Activated CD8-positive, alpha-beta T cell treated with anti-CD3 and anti-CD28 coated beads for 36 hours (primary cell): ENCODE measurements at regions not wholly inside any gene's neighbourhood (a gene's known extent, or its start where the extent isn't known, plus 50 kb on each side); places are given as distances from the start of the nearest gene placed in this dataset.

Experiments
- ATAC-seq: fragments of 200-7000 bp; cut with Tn5 transposase; one replicate; pipeline ENCODE4 v1.10.0; 2021; ENCODE audit warnings: mild to moderate bottlenecking, moderate library complexity
- CTCF ChIA-PET: fragments of 350-600 bp; sonication (Branson Sonifier 250); formaldehyde crosslinking; loops from one replicate; lab custom pipeline; 2021; ENCODE audit warnings: antibody characterized with exemption; lab: Charles Lee
- POLR2A ChIA-PET: fragments of 350-600 bp; sonication (Branson Sonifier 250); formaldehyde crosslinking; loops from one replicate; lab custom pipeline; 2021; ENCODE audit warnings: antibody characterized with exemption; lab: Charles Lee
- DNase-seq: peaks from one replicate; pipeline ENCODE4 v3.0.0-alpha.2; 2020
- H3K27ac Mint-ChIP-seq: one replicate; pipeline ENCODE4 v1.8.0; 2021; ENCODE audit warnings: mild to moderate bottlenecking, mixed read lengths
- H3K27me3 Mint-ChIP-seq: one replicate; pipeline ENCODE4 v1.8.0; 2021; ENCODE audit warnings: mixed read lengths
- H3K36me3 Mint-ChIP-seq: one replicate; pipeline ENCODE4 v1.8.0; 2021; ENCODE audit warnings: low read depth, mixed read lengths
- H3K4me1 Mint-ChIP-seq: one replicate; pipeline ENCODE4 v1.8.0; 2021; ENCODE audit warnings: low read depth, mixed read lengths
- H3K4me3 Mint-ChIP-seq: one replicate; pipeline ENCODE4 v1.8.0; 2021; ENCODE audit warnings: mild to moderate bottlenecking, moderate library complexity, mixed read lengths
- H3K9me3 Mint-ChIP-seq: one replicate; pipeline ENCODE4 v1.8.0; 2021; ENCODE audit warnings: mixed read lengths
- intact Hi-C: fragments of 100-400 bp; cut with micrococcal nuclease; formaldehyde crosslinking; loops from one replicate; pipeline ENCODE4 v1.10.0; 2022
- TF ChIP-seq, protein P1 (sequence below): fragments of 200-600 bp; IDR thresholded peaks from one replicate; pipeline ENCODE4 v1.8.0; 2022; ENCODE audit warnings: antibody characterized with exemption, mild to moderate bottlenecking

GRCh38 chr17:54099221-54099620, 276.5 kb downstream of the KIF2B start:
- Mint-ChIP-seq H3K4me1 (no peaks in the 10 kb centered on the region), H3K9me3 (peaks cover 10% of the 10 kb centered on the region), H3K27me3 (no peaks in the 10 kb centered on the region), H3K27ac (no peak overlapping the region), H3K36me3 (no peaks in the 10 kb centered on the region), H3K4me3 (no peak overlapping the region)
- DNase-seq (no peak), ATAC-seq (no peak)
- TF ChIP-seq, protein P1, sequence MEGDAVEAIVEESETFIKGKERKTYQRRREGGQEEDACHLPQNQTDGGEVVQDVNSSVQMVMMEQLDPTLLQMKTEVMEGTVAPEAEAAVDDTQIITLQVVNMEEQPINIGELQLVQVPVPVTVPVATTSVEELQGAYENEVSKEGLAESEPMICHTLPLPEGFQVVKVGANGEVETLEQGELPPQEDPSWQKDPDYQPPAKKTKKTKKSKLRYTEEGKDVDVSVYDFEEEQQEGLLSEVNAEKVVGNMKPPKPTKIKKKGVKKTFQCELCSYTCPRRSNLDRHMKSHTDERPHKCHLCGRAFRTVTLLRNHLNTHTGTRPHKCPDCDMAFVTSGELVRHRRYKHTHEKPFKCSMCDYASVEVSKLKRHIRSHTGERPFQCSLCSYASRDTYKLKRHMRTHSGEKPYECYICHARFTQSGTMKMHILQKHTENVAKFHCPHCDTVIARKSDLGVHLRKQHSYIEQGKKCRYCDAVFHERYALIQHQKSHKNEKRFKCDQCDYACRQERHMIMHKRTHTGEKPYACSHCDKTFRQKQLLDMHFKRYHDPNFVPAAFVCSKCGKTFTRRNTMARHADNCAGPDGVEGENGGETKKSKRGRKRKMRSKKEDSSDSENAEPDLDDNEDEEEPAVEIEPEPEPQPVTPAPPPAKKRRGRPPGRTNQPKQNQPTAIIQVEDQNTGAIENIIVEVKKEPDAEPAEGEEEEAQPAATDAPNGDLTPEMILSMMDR: no peak
- ChIA-PET CTCF (no interaction called here), POLR2A (no interaction called here)
- intact Hi-C loops: no loop called here

GRCh38 chr17:54102246-54102645, 279.5 kb downstream of the KIF2B start:
- ChIA-PET POLR2A (no interaction called here), CTCF (no interaction called here)
- H3K27me3 Mint-ChIP-seq: no peaks in the 10 kb centered on the region
- DNase-seq: no peak
- H3K9me3 Mint-ChIP-seq: peaks cover 25% of the 10 kb centered on the region
- intact Hi-C loops: no loop called here
- no peak overlapping the region for H3K27ac Mint-ChIP-seq
- no peaks in the 10 kb centered on the region for H3K36me3 Mint-ChIP-seq
- no peaks in the 10 kb centered on the region for H3K4me1 Mint-ChIP-seq
- ATAC-seq: no peak
- TF ChIP-seq, protein P1: no peak
- H3K4me3 Mint-ChIP-seq: no peak overlapping the region

DNA sequence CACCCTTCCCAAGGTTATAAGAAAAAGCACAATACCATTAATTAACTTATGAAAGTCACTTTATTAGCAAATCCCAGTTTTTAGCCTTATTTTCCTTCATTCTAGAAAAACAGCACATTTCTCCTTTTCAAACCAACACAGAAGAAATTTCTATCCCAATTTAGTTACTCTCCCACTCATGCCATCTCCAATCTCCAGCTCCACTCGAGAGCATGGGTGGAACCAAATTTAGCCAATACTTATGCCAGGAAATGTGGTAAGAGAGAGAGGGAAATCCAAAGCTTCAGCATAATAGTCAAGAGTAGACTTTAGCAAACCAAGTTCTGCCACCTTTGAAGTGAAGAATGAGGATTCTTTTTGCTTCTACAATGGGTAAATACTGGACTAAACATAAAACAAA, 288.8 kb downstream of the KIF2B start:
- POLR2A ChIA-PET: no interaction called here

DNA sequence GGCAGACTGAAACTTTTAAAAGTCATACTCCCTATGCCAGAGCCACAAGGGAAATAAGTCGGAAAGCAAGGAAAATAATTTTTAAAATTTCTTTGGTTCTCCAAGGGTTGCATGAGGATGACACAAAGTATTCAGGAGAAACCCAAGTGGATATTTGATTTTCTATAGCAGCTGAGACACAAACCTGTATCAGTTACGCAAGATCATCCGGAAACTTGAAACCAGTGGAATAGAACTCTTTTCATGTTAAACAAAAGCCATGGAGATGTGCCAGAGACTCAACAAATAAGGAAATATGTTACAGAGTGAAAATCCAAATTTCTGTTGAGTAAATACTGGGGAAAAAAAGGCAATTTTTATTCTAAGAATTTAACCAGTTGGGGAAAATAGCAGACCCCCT, 294.7 kb downstream of the KIF2B start:
- no peak overlapping the region for H3K4me3 Mint-ChIP-seq
- H3K36me3 Mint-ChIP-seq: no peaks in the 10 kb centered on the region
- intact Hi-C loops: no loop called here
- ChIA-PET CTCF (no interaction called here), POLR2A (no interaction called here)
- H3K4me1 Mint-ChIP-seq: no peaks in the 10 kb centered on the region
- H3K27me3 Mint-ChIP-seq: no peaks in the 10 kb centered on the region
- H3K27ac Mint-ChIP-seq: no peak overlapping the region
- ATAC-seq (no peak), DNase-seq (no peak)
- TF ChIP-seq, protein P1: no peak
- H3K9me3 Mint-ChIP-seq: peaks cover 13% of the 10 kb centered on the region

More for the DNA sequence above, 288.8 kb downstream of the KIF2B start:
- CTCF ChIA-PET: no interaction called here
- ATAC-seq (no peak), DNase-seq (no peak)
- H3K27ac Mint-ChIP-seq: no peak overlapping the region
- TF ChIP-seq, protein P1: no peak
- no peak overlapping the region for H3K4me3 Mint-ChIP-seq
- no peaks in the 10 kb centered on the region for H3K36me3 Mint-ChIP-seq
- intact Hi-C loops: no loop called here
- no peaks in the 10 kb centered on the region for H3K27me3 Mint-ChIP-seq
- H3K9me3 Mint-ChIP-seq: peaks cover 7% of the 10 kb centered on the region
- no peaks in the 10 kb centered on the region for H3K4me1 Mint-ChIP-seq

DNA sequence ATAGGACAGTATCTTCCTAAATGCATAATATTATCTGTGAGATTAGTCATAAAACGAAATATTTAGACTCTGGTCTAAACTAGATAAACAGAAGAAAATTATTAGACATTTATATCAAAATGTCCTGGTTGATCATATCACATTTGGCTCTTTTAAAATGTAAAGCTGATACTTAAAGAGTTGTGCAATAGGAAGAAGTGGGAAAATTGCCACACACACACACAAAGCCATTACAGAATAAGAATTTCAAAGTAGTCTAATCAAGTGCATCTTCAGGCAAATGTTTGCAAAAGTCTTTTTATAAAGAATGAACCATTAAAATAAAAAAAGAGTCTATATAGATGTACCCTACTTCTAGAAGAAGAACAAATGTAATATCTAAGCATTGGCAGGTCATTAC, 301.7 kb downstream of the KIF2B start:
- H3K4me1 Mint-ChIP-seq: no peaks in the 10 kb centered on the region
- ATAC-seq (no peak), DNase-seq (no peak)
- H3K9me3 Mint-ChIP-seq: peaks cover 32% of the 10 kb centered on the region
- intact Hi-C loops: no loop called here
- peaks cover 1% of the 10 kb centered on the region for H3K36me3 Mint-ChIP-seq
- H3K27me3 Mint-ChIP-seq: no peaks in the 10 kb centered on the region
- CTCF ChIA-PET: no interaction called here
- TF ChIP-seq, protein P1: no peak
- H3K4me3 Mint-ChIP-seq: no peak overlapping the region
- POLR2A ChIA-PET: no interaction called here
- H3K27ac Mint-ChIP-seq: no peak overlapping the region
